ENCODE measurements at regions not wholly inside any gene's neighbourhood (a gene's known extent, or its start where the extent isn't known, plus 50 kb on each side); places are given as distances from the start of the nearest gene placed in this dataset.

- TF ChIP-seq, protein P1, sequence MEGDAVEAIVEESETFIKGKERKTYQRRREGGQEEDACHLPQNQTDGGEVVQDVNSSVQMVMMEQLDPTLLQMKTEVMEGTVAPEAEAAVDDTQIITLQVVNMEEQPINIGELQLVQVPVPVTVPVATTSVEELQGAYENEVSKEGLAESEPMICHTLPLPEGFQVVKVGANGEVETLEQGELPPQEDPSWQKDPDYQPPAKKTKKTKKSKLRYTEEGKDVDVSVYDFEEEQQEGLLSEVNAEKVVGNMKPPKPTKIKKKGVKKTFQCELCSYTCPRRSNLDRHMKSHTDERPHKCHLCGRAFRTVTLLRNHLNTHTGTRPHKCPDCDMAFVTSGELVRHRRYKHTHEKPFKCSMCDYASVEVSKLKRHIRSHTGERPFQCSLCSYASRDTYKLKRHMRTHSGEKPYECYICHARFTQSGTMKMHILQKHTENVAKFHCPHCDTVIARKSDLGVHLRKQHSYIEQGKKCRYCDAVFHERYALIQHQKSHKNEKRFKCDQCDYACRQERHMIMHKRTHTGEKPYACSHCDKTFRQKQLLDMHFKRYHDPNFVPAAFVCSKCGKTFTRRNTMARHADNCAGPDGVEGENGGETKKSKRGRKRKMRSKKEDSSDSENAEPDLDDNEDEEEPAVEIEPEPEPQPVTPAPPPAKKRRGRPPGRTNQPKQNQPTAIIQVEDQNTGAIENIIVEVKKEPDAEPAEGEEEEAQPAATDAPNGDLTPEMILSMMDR (IDR thresholded peaks at IDR 0.05; ENCODE audit: low read depth, low read length) = no peak
- no peak for TF ChIP-seq EZH2phosphoT487 (IDR thresholded peaks at IDR 0.05; ENCODE audit: low read depth)
Observed at GRCh38 chr1:192513697-192514096, 61.9 kb upstream of the RGS1 start.

Data from OCI-LY3 (cell line).